Adrenal gland (tissue), 9 donors: ENCODE measurements at regions not wholly inside any gene's neighbourhood (a gene's known extent, or its start where the extent isn't known, plus 50 kb on each side); places are given as distances from the start of the nearest gene placed in this dataset.

Experiments
- DNase-seq, 7 donors: peaks; one replicate each; pipeline ENCODE4 v3.0.0-alpha.2; 2019 to 2020
- H3K27ac ChIP-seq, 5 donors: fragments of 200-600 bp; sonication (generic) in 4 of 5; 1 replicate in 3 of 5; 2 replicates in 2 of 5; pipeline versions ENCODE4 v1.5.1 to v1.8.0; 2016 to 2020; ENCODE audit warnings: mild to moderate bottlenecking in 1 of 5
- H3K27me3 ChIP-seq: fragments of 200-600 bp; 2 replicates; pipeline ENCODE4 v1.8.0; 2021
- H3K36me3 ChIP-seq, 2 donors: fragments of 200-600 bp; replicated peaks in 1 of 2; 1 replicate in 1 of 2; 2 replicates in 1 of 2; pipeline versions ENCODE4 v1.5.1 to v1.8.0; 2018 to 2022
- H3K4me1 ChIP-seq, 2 donors: fragments of 200-600 bp; replicated peaks in 1 of 2; 1 replicate in 1 of 2; 2 replicates in 1 of 2; pipeline versions ENCODE4 v1.5.1 to v1.8.0; 2018 to 2021
- H3K4me3 ChIP-seq, 4 donors: fragments of 200-600 bp; sonication (generic) in 3 of 4; one replicate each; pipeline ENCODE4 v1.5.1; 2016 to 2018
- H3K9me3 ChIP-seq, 3 donors: fragments of 200-600 bp; sonication (generic) in 1 of 3; replicated peaks in 1 of 3; 1 replicate in 2 of 3; 2 replicates in 1 of 3; pipeline versions ENCODE4 v1.5.1 to v1.8.0; 2016 to 2021
- CTCF ChIP-seq, 6 experiments: fragments of 450-650 bp in 4 of 6; fragments of 200-600 bp in 2 of 6; sonication (generic) in 1 of 6; IDR thresholded peaks; 1 replicate in 5 of 6; 2 replicates in 1 of 6; pipeline versions ENCODE4 v1.5.1 to v1.8.0; 2016 to 2021; ENCODE audit warnings: antibody characterized with exemption in 6 of 6, mild to moderate bottlenecking in 2 of 6, moderate library complexity in 1 of 6
- POLR2A ChIP-seq, 2 donors: fragments of 450-650 bp; IDR thresholded peaks; one replicate each; pipeline ENCODE4 v1.6.1; 2017; ENCODE audit warnings: antibody characterized with exemption in 2 of 2, mild to moderate bottlenecking in 2 of 2, moderate library complexity in 1 of 2
- WGBS, 4 donors: extraction: QIAGEN DNeasy Blood & Tissue Kit in 2 of 4; methylation state at CpG; one replicate each; pipeline versions ENCODE4 v1.1.5 to v1.1.7; 2013 to 2017; 5-methylcytosine and 5-hydroxymethylcytosine counted together
- intact Hi-C, 2 donors: fragments of 100-400 bp; cut with DNase I; formaldehyde crosslinking; loops; one replicate each; pipeline versions ENCODE4 v1.14.1 to v1.15.0; 2022 to 2023
- donor health status: healthy with polysubstance abuse.
- donor health status: Bipolar disorder and iron deficiency.
- donor health status: DM: yes; HTN: yes; CAD: no.
- donor health status: DM: no; HTN: no; CAD: no.
- donor health status: DM: no; HTN: no; CAD: no.

DNA sequence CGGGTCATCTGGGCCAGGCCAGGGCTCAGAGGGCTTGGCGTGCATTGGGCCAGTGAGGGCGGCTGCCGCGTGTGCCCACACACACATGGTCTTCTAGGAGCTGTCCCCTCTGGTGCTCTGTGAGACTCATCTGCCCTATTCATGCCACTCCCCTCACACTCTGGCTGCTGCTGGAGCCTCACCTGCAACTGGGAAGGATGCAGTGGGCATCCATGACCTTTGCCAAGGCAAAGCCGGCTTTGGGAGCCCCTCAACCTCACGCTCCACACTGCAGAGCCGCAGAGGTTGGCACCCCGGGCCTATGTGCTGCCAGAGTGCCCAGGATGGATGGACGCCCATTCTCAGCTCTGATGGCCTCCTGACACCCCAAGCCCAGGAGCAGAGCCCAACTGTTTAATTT, 330.2 kb upstream of the SALL3 start:
- no peaks in the 10 kb centered on the region for H3K36me3 ChIP-seq
- no peak overlapping the region for H3K27ac ChIP-seq
- intact Hi-C loops = no loop called here
- H3K4me1 ChIP-seq = no peaks in the 10 kb centered on the region
- H3K9me3 ChIP-seq = no peaks in the 10 kb centered on the region
- DNase-seq = no peak
- TF ChIP-seq POLR2A (IDR thresholded peaks at IDR 0.05) = no peak
- no peak for TF ChIP-seq CTCF (IDR thresholded peaks at IDR 0.05)
- WGBS, 4 donors = 47 to 87% (median 76%) methylated on average over 3 to 10 of the region's 10 CpGs
- no peaks in the 10 kb centered on the region for H3K27me3 ChIP-seq
- no peak overlapping the region for H3K4me3 ChIP-seq

GRCh38 chr18:78650926-78651325, 328.7 kb upstream of the SALL3 start:
- intact Hi-C loops = no loop called here
- 87 to 92% (median 88%) methylated on average over 11 to 13 of the region's 13 CpGs for WGBS, 4 donors
- Histone ChIP-seq H3K36me3 (no peaks in the 10 kb centered on the region), H3K27me3 (no peaks in the 10 kb centered on the region), H3K4me3 (no peak overlapping the region), H3K27ac (no peak overlapping the region), H3K9me3 (no peaks in the 10 kb centered on the region), H3K4me1 (no peaks in the 10 kb centered on the region)
- TF ChIP-seq POLR2A (IDR thresholded peaks at IDR 0.05) = no peak
- TF ChIP-seq CTCF (IDR thresholded peaks at IDR 0.05) = no peak
- DNase-seq = no peak

DNA sequence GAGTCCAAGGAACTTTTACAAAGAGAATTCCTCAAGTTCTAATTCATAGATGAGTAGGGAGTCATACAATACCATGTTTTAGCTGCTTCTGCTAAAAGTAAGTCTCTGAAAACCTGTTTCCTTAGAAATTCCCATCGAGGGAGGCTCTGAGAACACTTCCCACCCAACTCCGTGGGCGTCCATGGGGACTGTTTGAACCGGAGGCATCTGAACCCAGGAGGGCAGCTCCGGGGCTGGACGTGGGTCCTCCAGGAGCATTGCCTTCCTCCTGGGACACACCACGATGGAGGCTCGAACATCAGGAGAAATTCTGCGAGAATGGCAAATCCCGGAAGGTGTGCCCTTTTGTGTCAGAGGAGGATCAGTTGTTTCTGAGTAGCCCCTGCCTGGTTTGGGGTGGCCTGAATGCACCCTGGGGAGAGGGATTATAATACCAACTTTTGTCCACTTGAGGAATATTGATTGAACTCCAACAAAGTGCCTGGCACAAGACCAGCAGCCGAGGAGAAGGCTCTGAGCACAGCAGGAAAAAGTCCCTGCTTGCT, 327.5 kb upstream of the SALL3 start:
- TF ChIP-seq POLR2A (IDR thresholded peaks at IDR 0.05) (no peak), CTCF (IDR thresholded peaks at IDR 0.05) (no peak)
- Histone ChIP-seq H3K9me3 (no peaks in the 10 kb centered on the region), H3K36me3 (no peaks in the 10 kb centered on the region), H3K27ac (no peak overlapping the region), H3K4me3 (no peak overlapping the region), H3K27me3 (no peaks in the 10 kb centered on the region), H3K4me1 (no peaks in the 10 kb centered on the region)
- 85 to 92% (median 88%) methylated on average over 11 of the region's 11 CpGs for WGBS, 4 donors
- intact Hi-C loops = no loop called here
- DNase-seq = no peak

DNA sequence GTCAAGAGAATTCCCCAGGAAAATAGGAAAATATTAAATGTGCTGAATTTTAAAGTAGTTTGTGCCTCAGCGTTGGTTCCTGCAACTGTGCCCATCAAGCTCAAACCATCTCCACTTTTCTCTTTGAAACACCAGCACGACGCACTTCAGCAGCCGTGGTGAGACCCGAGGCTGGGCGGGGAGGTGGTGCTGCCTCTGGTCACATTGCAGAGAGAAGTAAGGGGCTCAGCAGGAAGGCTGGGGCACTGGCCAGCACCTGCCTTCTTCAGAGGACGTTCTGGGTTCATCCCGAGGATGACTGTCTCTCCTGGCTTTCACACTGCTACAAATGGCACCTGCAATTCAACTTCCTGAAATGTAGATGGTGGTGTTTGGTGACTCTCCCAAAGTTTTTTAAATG, 323.7 kb upstream of the SALL3 start:
- WGBS, 4 donors = 84 to 92% (median 88%) methylated on average over 6 to 8 of the region's 8 CpGs
- DNase-seq = no peak
- H3K27me3 ChIP-seq = no peaks in the 10 kb centered on the region
- TF ChIP-seq POLR2A (IDR thresholded peaks at IDR 0.05) = no peak
- TF ChIP-seq CTCF (IDR thresholded peaks at IDR 0.05) = no peak
- intact Hi-C loops = no loop called here
- no peak overlapping the region for H3K4me3 ChIP-seq
- no peaks in the 10 kb centered on the region for H3K4me1 ChIP-seq
- no peak overlapping the region for H3K27ac ChIP-seq
- no peaks in the 10 kb centered on the region for H3K36me3 ChIP-seq
- H3K9me3 ChIP-seq = no peaks in the 10 kb centered on the region
